Fibroblast of mammary gland (primary cell): ENCODE measurements at regions not wholly inside any gene's neighbourhood (a gene's known extent, or its start where the extent isn't known, plus 50 kb on each side); places are given as distances from the start of the nearest gene placed in this dataset.

Experiments used
- DNase-seq: peaks from one replicate; pipeline ENCODE4 v3.0.0-alpha.2; 2010; ENCODE audit warnings: low read depth
- H3K4me3 ChIP-seq: 2 replicates; pipeline ENCODE4 v1.5.1; 2011; ENCODE audit warnings: low read depth, mild to moderate bottlenecking, low read length, moderate library complexity; ENCODE audit not compliant: control insufficient read depth
- TF ChIP-seq, protein P1 (sequence below): conservative IDR thresholded peaks from 2 replicates; pipeline ENCODE4 v1.5.1; 2011; ENCODE audit warnings: low read depth, low read length, inconsistent platforms; ENCODE audit not compliant: control insufficient read depth, insufficient read depth

DNA sequence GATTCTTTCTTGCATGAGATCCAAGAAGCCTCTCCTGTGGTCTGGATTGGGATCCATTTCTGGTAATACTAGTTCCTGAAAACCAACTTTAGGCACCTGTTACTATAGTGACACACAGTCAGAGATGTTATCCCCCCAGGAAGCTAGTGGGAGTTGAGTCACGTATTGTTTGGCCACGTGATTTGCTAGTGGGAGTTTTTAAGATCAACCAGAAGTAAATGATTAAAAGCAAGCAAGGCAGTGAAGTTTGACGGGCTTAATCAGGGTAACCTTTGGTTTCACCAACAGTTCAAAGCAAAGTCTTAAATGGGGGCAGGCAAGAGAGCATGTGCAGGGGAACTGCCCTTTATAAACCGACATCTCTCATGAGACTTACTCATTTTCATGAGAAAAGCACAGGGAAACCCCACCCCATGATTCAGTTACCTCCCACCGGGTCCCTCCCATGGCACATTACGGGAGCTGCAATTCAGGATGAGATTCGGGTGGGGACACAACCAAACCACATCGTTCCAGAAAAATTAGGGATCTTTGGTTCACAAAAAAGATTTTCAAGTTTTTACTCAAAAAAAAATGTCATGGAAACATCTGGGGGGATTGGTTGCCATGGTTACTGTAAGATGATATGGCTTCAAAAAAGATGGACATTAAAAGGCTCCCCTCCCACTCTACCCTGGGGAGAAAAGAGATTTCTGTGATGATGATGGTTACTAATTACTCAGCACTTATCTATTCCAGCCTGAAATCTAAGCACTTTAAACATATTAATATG, 483.1 kb upstream of the ERCC4 start:
- no peak overlapping the region for H3K4me3 ChIP-seq
- TF ChIP-seq, protein P1, sequence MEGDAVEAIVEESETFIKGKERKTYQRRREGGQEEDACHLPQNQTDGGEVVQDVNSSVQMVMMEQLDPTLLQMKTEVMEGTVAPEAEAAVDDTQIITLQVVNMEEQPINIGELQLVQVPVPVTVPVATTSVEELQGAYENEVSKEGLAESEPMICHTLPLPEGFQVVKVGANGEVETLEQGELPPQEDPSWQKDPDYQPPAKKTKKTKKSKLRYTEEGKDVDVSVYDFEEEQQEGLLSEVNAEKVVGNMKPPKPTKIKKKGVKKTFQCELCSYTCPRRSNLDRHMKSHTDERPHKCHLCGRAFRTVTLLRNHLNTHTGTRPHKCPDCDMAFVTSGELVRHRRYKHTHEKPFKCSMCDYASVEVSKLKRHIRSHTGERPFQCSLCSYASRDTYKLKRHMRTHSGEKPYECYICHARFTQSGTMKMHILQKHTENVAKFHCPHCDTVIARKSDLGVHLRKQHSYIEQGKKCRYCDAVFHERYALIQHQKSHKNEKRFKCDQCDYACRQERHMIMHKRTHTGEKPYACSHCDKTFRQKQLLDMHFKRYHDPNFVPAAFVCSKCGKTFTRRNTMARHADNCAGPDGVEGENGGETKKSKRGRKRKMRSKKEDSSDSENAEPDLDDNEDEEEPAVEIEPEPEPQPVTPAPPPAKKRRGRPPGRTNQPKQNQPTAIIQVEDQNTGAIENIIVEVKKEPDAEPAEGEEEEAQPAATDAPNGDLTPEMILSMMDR: no peak
- peak; percentile 69 for DNase-seq

DNA sequence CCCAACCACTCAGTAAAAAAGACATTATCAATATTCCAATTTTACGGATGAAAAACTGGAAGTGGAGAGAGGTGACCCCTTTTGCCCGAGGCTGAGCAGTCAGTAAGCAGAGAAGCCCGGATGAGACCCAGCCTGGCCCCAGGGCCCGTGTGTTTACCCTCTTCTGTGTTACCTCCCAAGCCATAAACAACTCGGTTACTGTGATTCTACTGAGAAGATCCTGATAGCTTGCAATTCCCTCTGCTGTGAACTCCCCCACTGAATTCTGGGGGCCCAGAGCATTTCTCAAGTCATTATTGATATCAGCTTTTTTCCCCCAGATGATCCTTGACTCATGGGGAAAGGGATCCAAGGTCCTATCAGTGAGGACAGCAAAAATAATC, 482.6 kb upstream of the ERCC4 start:
- TF ChIP-seq, protein P1: no peak
- no peak overlapping the region for H3K4me3 ChIP-seq
- DNase-seq: no peak

DNA sequence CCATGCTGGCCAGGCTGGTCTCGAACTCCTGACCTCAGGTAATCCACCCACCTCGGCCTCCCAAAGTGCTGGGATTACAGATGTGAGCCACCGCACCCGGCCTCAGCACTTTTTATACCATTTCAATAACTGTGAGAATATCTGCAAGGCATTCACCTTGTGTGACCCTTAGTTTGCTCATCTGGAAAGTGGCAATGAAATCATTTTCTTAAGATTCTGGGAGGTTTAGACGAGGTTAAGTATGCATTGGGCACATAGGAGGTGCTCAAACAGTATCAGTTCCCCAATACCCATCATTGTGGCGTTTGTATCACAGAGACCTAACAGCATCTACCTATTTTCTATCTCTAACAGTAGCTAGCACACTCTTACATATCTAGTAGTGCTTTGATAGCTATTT, 481.9 kb upstream of the ERCC4 start:
- TF ChIP-seq, protein P1: no peak
- no peak overlapping the region for H3K4me3 ChIP-seq
- no peak for DNase-seq

DNA sequence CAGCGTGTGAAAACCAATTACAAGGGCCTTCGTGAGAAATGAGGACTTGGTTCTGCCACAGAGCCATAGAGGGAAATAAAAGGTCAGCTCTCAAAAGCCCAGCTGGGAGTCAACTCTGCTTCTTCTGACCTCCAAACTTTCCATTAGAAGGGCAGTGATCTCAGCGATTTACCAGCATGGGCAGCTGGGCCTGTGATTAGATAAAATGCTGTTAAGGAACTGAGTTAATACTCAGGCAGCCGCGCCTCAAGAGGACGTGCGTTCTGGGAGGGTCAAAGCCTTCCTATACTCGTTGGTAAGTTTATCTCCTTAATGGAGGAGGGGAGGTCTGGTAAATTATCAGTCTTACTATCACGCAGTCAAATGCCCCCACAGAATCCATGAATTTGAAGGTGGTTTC, 480.2 kb upstream of the ERCC4 start:
- DNase-seq: no peak
- no peak overlapping the region for H3K4me3 ChIP-seq
- TF ChIP-seq, protein P1: no peak

DNA sequence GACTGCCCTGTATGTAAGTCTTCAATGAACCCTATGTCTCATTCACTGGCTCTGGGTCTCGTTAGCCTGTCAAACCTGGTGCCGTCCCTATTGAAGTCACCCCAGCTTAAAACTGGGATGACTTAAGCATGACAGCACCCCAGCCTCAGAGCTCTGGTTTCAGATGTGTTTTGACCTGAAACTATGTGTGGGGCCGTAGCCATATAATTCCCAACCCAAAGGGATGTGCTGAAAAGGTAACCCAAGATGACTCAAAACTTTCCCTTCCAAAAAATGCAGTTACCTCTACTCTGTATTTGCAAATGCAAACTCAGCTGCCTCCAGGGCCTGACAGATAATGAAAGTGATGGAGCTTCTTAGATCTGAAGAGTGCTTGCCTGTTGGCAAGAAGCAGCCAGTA, 478.3 kb upstream of the ERCC4 start:
- TF ChIP-seq, protein P1: no peak
- DNase-seq: no peak

DNA sequence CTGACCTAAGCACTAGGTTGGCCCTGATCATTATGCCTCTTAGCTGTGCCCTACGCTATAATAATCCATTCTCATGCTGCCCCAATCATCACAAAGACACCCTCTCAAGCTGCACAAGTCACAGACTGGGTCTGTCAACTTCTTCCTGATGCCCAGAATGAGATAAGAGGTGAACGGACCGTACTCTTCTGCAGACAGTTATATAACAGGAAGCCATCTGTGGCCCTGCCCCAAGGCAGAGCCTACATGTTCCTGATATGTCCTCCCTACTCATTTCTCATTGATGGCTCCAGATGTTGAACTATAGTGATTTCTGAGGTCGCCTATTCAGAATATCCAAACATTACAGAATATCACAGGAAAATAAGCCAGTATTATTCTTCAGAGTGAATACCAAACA, 471.6 kb upstream of the ERCC4 start:
- TF ChIP-seq, protein P1: no peak
- no peak for DNase-seq
- no peak overlapping the region for H3K4me3 ChIP-seq

More for the DNA sequence above, 478.3 kb upstream of the ERCC4 start:
- H3K4me3 ChIP-seq: no peak overlapping the region

DNA sequence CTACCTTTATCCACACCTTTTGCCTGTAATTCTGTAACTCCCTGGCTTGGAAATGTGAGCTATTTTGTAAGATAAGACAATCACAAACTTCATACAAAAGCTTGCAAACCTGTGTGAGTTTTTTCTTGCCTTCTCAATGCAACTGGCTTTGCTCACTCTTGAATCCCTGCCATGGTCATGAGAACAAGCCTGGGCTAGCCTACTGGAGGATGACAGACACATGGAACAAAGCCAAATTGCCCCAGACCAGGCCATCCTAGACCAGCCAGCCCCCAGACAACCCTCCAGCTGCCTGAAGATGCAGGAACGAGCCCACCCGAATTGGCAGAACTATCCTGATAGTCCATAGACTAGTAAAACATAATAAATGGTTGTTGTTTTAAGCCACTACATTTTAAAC, 466.6 kb upstream of the ERCC4 start:
- peak; percentile 69 for DNase-seq
- H3K4me3 ChIP-seq: no peak overlapping the region
- TF ChIP-seq, protein P1: no peak
